Islet precursor cell (in vitro differentiated cells): ENCODE measurements at regions not wholly inside any gene's neighbourhood (a gene's known extent, or its start where the extent isn't known, plus 50 kb on each side); places are given as distances from the start of the nearest gene placed in this dataset.

Experiments used
- DNase-seq: peaks from one replicate; pipeline ENCODE4 v3.0.0-alpha.2; 2018

- DNase-seq, result no peak
These were observed 1413.1 kb upstream of the CDH6 start for GRCh38 chr5:29780401-29780800.

GRCh38 chr5:29779141-29779540 lies 1414.3 kb upstream of the CDH6 start:
- no peak for DNase-seq

GRCh38 chr5:29777373-29777772 lies 1416.1 kb upstream of the CDH6 start:
- no peak for DNase-seq

GRCh38 chr5:29770936-29771335 lies 1422.5 kb upstream of the CDH6 start:
- DNase-seq, result no peak

GRCh38 chr5:29769474-29769873 lies 1424.0 kb upstream of the CDH6 start:
- no peak for DNase-seq

- peak; percentile 87 for DNase-seq
These were observed 1434.5 kb upstream of the CDH6 start for GRCh38 chr5:29758986-29759421.

- no peak for DNase-seq
These were observed 1443.0 kb upstream of the CDH6 start for GRCh38 chr5:29750453-29750852.

- DNase-seq, result no peak
These were observed 1448.9 kb upstream of the CDH6 start for GRCh38 chr5:29744618-29745017.

- DNase-seq, result no peak
These were observed 1472.5 kb upstream of the CDH6 start for GRCh38 chr5:29720954-29721353.

- DNase-seq, result no peak
These were observed 1474.3 kb upstream of the CDH6 start for GRCh38 chr5:29719171-29719570.

GRCh38 chr5:29715167-29715566 lies 1478.3 kb upstream of the CDH6 start:
- DNase-seq, result no peak

GRCh38 chr5:29702875-29703274 lies 1490.6 kb upstream of the CDH6 start:
- no peak for DNase-seq

- DNase-seq, result no peak
These were observed 1491.9 kb upstream of the CDH6 start for GRCh38 chr5:29701600-29701999.

GRCh38 chr5:29697785-29698414 lies 1495.6 kb upstream of the CDH6 start:
- DNase-seq, result peak; percentile 56

- DNase-seq, result no peak
These were observed 1496.2 kb upstream of the CDH6 start for GRCh38 chr5:29697278-29697677.

- DNase-seq, result no peak
These were observed 1520.8 kb upstream of the CDH6 start for GRCh38 chr5:29672678-29673077.

- no peak for DNase-seq
These were observed 1530.6 kb upstream of the CDH6 start for GRCh38 chr5:29662876-29663275.

- no peak for DNase-seq
These were observed 1538.5 kb upstream of the CDH6 start for GRCh38 chr5:29654954-29655353.

GRCh38 chr5:29649321-29649720 lies 1544.2 kb upstream of the CDH6 start:
- no peak for DNase-seq

GRCh38 chr5:29642601-29643000 lies 1550.9 kb upstream of the CDH6 start:
- no peak for DNase-seq

GRCh38 chr5:29614206-29614605 lies 1579.3 kb upstream of the CDH6 start:
- DNase-seq, result no peak

GRCh38 chr5:29588236-29588635 lies 1605.2 kb upstream of the CDH6 start:
- DNase-seq, result no peak

- no peak for DNase-seq
These were observed 1605.7 kb upstream of the CDH6 start for GRCh38 chr5:29587832-29588231.

GRCh38 chr5:29568028-29568427 lies 1625.5 kb upstream of the CDH6 start:
- no peak for DNase-seq

- no peak for DNase-seq
These were observed 1631.9 kb upstream of the CDH6 start for GRCh38 chr5:29561564-29561963.

GRCh38 chr5:29550523-29550922 lies 1643.0 kb upstream of the CDH6 start:
- no peak for DNase-seq
